GM12878 (cell line): ENCODE measurements at regions not wholly inside any gene's neighbourhood (a gene's known extent, or its start where the extent isn't known, plus 50 kb on each side); places are given as distances from the start of the nearest gene placed in this dataset.
A peak's percentile ranks its signal among the peaks of the same experiment; 100 is the strongest.

Experiments used
- ATF7 ChIP-seq: fragments of 450-650 bp; IDR thresholded peaks from 2 replicates; pipeline ENCODE4 v1.6.1; 2016; ENCODE audit warnings: low read depth, mild to moderate bottlenecking
- BMI1 ChIP-seq: fragments of 450-650 bp; IDR thresholded peaks from 2 replicates; pipeline ENCODE4 v1.6.1; 2016; ENCODE audit warnings: mild to moderate bottlenecking, moderate library complexity, borderline replicate concordance
- CBFB ChIP-seq: IDR thresholded peaks from 2 replicates; pipeline ENCODE4 v1.6.1; 2016; ENCODE audit warnings: antibody characterized with exemption, low read depth
- CBX5 ChIP-seq: sonication (generic); IDR thresholded peaks from 2 replicates; pipeline ENCODE4 v1.6.1; 2016; ENCODE audit warnings: low read depth, moderate library complexity, mild to moderate bottlenecking, inconsistent platforms
- CEBPB ChIP-seq, 2 experiments: fragments of 150-350 bp in 1 of 2; IDR thresholded peaks; 2 replicates each; pipeline ENCODE4 v1.6.1; 2012 to 2014; ENCODE audit warnings: low read depth in 2 of 2, low read length in 2 of 2, borderline replicate concordance in 1 of 2, inconsistent platforms in 1 of 2
- CHD2 ChIP-seq: IDR thresholded peaks from 2 replicates; pipeline ENCODE4 v1.6.1; 2011; ENCODE audit warnings: low read depth, low read length, improper control_type of control experiment, borderline replicate concordance
- DPF2 ChIP-seq: fragments of 450-650 bp; IDR thresholded peaks from 2 replicates; pipeline ENCODE4 v1.6.1; 2017; ENCODE audit warnings: mild to moderate bottlenecking
- IKZF1 ChIP-seq: fragments of 450-650 bp; conservative IDR thresholded peaks from 2 replicates; pipeline ENCODE4 v1.6.1; 2017; ENCODE audit warnings: antibody characterized with exemption, mild to moderate bottlenecking
- IKZF2 ChIP-seq, 2 experiments: fragments of 450-650 bp; IDR thresholded peaks; 2 replicates each; pipeline ENCODE4 v1.6.1; 2017; ENCODE audit warnings: mild to moderate bottlenecking in 2 of 2, moderate library complexity in 2 of 2
- JUND ChIP-seq: IDR thresholded peaks from 2 replicates; pipeline ENCODE4 v1.6.1; 2012; ENCODE audit warnings: low read depth, mild to moderate bottlenecking, low read length, improper control_type of control experiment, moderate library complexity
- KLF5 ChIP-seq: fragments of 450-650 bp; IDR thresholded peaks from 2 replicates; pipeline ENCODE4 v1.6.1; 2014; ENCODE audit warnings: mild to moderate bottlenecking; ENCODE audit not compliant: partially characterized antibody
- MTA2 ChIP-seq: fragments of 450-650 bp; IDR thresholded peaks from 2 replicates; pipeline ENCODE4 v1.6.1; 2016; ENCODE audit warnings: low read depth, mild to moderate bottlenecking, moderate library complexity
- MXI1 ChIP-seq: fragments of 150-350 bp; IDR thresholded peaks from 2 replicates; pipeline ENCODE4 v1.6.1; 2011; ENCODE audit warnings: low read depth, mild to moderate bottlenecking, inconsistent platforms, low read length, improper control_type of control experiment
- NFYA ChIP-seq: IDR thresholded peaks from 2 replicates; pipeline ENCODE4 v1.6.1; 2011; ENCODE audit warnings: low read depth, mild to moderate bottlenecking, low read length, improper control_type of control experiment, borderline replicate concordance
- PAX5 ChIP-seq: IDR thresholded peaks from 2 replicates; pipeline ENCODE4 v1.6.1; 2011; ENCODE audit warnings: low read depth, low read length, borderline replicate concordance
- POLR2AphosphoS5 ChIP-seq: IDR thresholded peaks from 2 replicates; pipeline ENCODE4 v1.6.1; 2011; ENCODE audit warnings: mild to moderate bottlenecking, low read length, inconsistent platforms
- SP1 ChIP-seq: IDR thresholded peaks from one replicate; pipeline ENCODE4 v1.6.1; 2011; ENCODE audit warnings: low read depth, low read length
- SREBF1 ChIP-seq: IDR thresholded peaks from 2 replicates; pipeline ENCODE4 v1.6.1; 2012; ENCODE audit warnings: mild to moderate bottlenecking, low read length
- USF2 ChIP-seq: IDR thresholded peaks from 2 replicates; pipeline ENCODE4 v1.6.1; 2011; ENCODE audit warnings: low read depth, low read length, improper control_type of control experiment, borderline replicate concordance
- YBX1 ChIP-seq: fragments of 450-650 bp; IDR thresholded peaks from 2 replicates; pipeline ENCODE4 v1.6.1; 2016; ENCODE audit warnings: antibody characterized with exemption
- YY1 ChIP-seq: IDR thresholded peaks from 2 replicates; pipeline ENCODE4 v1.6.1; 2011; ENCODE audit warnings: low read depth, mild to moderate bottlenecking, low read length
- TF ChIP-seq, protein P1 (sequence below): IDR thresholded peaks from 2 replicates; pipeline ENCODE4 v1.6.1; 2011; ENCODE audit warnings: borderline replicate concordance, low read depth, mild to moderate bottlenecking, moderate library complexity, low read length; ENCODE audit not compliant: insufficient read depth, poor library complexity, severe bottlenecking
- TF ChIP-seq, protein P2 (sequence below): fragments of 450-650 bp; formaldehyde crosslinking; IDR thresholded peaks from 2 replicates; pipeline ENCODE4 v1.5.0; 2022; ENCODE audit warnings: mild to moderate bottlenecking, missing genetic modification characterization
- TF ChIP-seq, protein P3 (sequence below): fragments of 450-650 bp; IDR thresholded peaks from 2 replicates; pipeline ENCODE4 v1.6.1; 2016; ENCODE audit warnings: mild to moderate bottlenecking
- TF ChIP-seq, protein P4 (sequence below): IDR thresholded peaks from 2 replicates; pipeline ENCODE4 v1.6.1; 2012; ENCODE audit warnings: low read depth, low read length, improper control_type of control experiment

- TF ChIP-seq JUND, result peak; percentile 56; the same call in 1 of the 2 replicates
- TF ChIP-seq MTA2, result peak; percentile 96
- TF ChIP-seq BMI1, result peak; percentile 78; the same call in 1 of the 2 replicates
- TF ChIP-seq SREBF1, result peak; percentile 63; the same call in 1 of the 2 replicates
- 0 out of 2 replicates have a peak, but pooled peaks have one; percentile 38 for TF ChIP-seq CBFB
- TF ChIP-seq, protein P1, sequence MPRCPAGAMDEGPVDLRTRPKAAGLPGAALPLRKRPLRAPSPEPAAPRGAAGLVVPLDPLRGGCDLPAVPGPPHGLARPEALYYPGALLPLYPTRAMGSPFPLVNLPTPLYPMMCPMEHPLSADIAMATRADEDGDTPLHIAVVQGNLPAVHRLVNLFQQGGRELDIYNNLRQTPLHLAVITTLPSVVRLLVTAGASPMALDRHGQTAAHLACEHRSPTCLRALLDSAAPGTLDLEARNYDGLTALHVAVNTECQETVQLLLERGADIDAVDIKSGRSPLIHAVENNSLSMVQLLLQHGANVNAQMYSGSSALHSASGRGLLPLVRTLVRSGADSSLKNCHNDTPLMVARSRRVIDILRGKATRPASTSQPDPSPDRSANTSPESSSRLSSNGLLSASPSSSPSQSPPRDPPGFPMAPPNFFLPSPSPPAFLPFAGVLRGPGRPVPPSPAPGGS, result no peak
- TF ChIP-seq CEBPB (IDR thresholded peaks at IDR 0.05; ENCODE audit: borderline replicate concordance in 1 of 2, low read depth in 2 of 2, low read length in 2 of 2), result no peak
- peak; percentile 82 for TF ChIP-seq IKZF1
- peak; percentile 72 for TF ChIP-seq SP1
- peak; percentile 40; the same call in 1 of the 2 replicates for TF ChIP-seq YY1
- peak; percentile 94 for TF ChIP-seq DPF2
- TF ChIP-seq, protein P2, sequence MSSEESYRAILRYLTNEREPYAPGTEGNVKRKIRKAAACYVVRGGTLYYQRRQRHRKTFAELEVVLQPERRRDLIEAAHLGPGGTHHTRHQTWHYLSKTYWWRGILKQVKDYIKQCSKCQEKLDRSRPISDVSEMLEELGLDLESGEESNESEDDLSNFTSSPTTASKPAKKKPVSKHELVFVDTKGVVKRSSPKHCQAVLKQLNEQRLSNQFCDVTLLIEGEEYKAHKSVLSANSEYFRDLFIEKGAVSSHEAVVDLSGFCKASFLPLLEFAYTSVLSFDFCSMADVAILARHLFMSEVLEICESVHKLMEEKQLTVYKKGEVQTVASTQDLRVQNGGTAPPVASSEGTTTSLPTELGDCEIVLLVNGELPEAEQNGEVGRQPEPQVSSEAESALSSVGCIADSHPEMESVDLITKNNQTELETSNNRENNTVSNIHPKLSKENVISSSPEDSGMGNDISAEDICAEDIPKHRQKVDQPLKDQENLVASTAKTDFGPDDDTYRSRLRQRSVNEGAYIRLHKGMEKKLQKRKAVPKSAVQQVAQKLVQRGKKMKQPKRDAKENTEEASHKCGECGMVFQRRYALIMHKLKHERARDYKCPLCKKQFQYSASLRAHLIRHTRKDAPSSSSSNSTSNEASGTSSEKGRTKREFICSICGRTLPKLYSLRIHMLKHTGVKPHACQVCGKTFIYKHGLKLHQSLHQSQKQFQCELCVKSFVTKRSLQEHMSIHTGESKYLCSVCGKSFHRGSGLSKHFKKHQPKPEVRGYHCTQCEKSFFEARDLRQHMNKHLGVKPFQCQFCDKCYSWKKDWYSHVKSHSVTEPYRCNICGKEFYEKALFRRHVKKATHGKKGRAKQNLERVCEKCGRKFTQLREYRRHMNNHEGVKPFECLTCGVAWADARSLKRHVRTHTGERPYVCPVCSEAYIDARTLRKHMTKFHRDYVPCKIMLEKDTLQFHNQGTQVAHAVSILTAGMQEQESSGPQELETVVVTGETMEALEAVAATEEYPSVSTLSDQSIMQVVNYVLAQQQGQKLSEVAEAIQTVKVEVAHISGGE, result no peak
- no peak for TF ChIP-seq USF2
- TF ChIP-seq PAX5, result peak; percentile 86
- TF ChIP-seq, protein P3, sequence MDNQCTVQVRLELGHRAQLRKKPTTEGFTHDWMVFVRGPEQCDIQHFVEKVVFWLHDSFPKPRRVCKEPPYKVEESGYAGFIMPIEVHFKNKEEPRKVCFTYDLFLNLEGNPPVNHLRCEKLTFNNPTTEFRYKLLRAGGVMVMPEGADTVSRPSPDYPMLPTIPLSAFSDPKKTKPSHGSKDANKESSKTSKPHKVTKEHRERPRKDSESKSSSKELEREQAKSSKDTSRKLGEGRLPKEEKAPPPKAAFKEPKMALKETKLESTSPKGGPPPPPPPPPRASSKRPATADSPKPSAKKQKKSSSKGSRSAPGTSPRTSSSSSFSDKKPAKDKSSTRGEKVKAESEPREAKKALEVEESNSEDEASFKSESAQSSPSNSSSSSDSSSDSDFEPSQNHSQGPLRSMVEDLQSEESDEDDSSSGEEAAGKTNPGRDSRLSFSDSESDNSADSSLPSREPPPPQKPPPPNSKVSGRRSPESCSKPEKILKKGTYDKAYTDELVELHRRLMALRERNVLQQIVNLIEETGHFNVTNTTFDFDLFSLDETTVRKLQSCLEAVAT, result peak; percentile 63
- TF ChIP-seq POLR2AphosphoS5, result no peak
- no peak for TF ChIP-seq NFYA
- peak; percentile 56; the same call in 1 of the 2 replicates for TF ChIP-seq CBX5
- peak; percentile 83 to 84 for TF ChIP-seq IKZF2 (IDR thresholded peaks at IDR 0.05)
- TF ChIP-seq CHD2, result peak; percentile 80
- TF ChIP-seq MXI1, result peak; percentile 65; the same call in 1 of the 2 replicates
- TF ChIP-seq ATF7, result peak; percentile 95
- peak; percentile 94 for TF ChIP-seq KLF5
- no peak for TF ChIP-seq YBX1
- TF ChIP-seq, protein P4, sequence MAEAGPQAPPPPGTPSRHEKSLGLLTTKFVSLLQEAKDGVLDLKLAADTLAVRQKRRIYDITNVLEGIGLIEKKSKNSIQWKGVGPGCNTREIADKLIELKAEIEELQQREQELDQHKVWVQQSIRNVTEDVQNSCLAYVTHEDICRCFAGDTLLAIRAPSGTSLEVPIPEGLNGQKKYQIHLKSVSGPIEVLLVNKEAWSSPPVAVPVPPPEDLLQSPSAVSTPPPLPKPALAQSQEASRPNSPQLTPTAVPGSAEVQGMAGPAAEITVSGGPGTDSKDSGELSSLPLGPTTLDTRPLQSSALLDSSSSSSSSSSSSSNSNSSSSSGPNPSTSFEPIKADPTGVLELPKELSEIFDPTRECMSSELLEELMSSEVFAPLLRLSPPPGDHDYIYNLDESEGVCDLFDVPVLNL, result no peak
Observed at GRCh38 chr2:111219285-111219684, 98.6 kb downstream of the BCL2L11 start (continued).
